ENCODE measurements at regions not wholly inside any gene's neighbourhood (a gene's known extent, or its start where the extent isn't known, plus 50 kb on each side); places are given as distances from the start of the nearest gene placed in this dataset.

DNA sequence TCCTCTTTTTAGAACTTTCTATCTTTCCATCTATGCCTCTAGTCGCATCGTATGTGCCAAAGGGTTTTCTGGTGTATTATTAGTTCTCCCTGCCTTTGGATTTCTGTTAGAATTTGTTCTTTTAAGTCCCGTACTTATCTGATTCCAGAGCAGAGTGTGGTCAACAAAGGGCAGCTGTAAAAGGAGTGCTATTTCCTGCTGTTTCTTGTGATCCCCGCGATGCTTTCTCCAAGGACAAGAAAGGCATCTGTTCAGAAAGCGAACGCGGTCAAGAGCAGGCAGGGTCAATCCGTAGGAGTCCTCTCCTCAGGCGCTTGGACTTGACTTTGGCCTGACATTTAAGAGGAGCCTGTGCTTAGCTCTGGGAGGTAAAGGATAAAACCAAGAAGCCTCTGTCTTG lies 1152.1 kb upstream of the AUTS2 start:
- DNase-seq = no peak

DNA sequence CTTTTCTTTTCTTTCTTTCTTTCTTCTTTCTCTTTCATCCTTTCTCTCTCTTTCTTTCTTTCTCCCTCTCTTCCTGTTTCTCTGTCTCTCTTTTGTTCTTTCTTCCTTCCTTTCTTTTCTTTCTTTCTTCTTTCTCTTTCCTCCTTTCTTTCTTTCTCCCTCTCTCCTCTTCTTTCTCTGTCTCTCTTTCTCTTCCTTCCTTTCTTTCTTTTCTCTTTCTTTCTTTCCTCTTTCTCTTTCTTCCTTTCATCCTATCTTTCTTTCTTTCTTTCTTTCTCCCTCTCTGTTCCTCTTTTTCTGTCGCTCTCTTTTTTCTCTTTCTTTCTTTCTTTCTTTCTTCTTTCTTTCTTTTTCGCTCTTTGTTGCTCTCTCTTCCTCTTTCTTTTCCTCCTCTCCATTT lies 1149.2 kb upstream of the AUTS2 start:
- DNase-seq = no peak

DNA sequence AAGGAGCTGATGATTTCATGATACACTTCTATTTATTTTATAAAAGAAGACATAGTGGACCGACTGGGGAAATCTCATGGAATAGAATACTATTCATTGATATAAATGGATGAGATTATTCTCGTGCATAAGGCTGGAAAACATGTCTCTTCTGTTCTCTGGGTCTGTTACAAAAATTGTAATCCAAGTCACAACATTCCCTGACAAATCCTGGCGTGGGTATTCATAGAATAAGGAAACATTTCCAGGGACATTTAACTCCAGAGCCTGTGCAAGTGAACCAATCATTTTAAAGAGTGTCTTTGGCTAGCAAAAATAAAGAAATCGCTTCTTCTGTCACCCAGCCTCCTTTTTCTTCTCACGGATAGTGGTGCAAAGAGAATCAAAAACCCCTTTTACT lies 1148.5 kb upstream of the AUTS2 start:
- DNase-seq = no peak

DNA sequence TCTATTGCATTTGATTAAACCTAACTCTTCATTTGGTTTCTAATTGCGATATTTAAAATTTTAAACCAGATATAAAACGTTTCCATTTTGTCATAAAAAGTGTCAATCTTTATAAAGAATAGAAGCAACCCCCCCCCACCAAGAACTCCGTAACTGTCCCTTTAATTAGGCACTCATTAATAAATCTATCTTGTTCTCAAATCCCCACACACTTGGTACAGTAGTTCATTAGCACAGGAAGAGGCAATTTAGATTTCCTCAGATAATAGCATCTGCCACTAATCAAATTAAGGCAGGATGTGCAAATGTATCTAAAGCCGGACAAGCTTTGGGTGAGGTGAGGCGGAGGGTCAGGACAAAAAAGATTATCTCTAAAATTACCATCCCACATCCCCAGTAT lies 1143.3 kb upstream of the AUTS2 start:
- DNase-seq = no peak

DNA sequence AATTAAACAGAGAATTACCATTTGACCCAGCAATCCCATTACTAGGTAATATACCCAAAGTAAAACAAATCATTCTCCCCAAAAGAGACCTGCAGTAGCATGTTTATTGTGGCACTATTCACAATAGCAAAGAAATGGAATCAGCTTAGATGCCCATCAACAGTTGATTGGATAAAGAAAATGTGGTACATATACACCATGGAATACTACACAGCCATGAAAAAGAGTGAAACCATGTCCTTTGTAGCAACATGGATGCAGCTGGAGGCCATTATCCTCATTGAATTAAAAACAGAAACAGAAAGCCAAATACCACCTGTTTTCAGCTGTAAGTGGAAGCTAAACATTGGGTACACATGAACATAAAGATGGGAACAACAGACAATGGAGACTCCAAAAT lies 1141.8 kb upstream of the AUTS2 start:
- DNase-seq = no peak

DNA sequence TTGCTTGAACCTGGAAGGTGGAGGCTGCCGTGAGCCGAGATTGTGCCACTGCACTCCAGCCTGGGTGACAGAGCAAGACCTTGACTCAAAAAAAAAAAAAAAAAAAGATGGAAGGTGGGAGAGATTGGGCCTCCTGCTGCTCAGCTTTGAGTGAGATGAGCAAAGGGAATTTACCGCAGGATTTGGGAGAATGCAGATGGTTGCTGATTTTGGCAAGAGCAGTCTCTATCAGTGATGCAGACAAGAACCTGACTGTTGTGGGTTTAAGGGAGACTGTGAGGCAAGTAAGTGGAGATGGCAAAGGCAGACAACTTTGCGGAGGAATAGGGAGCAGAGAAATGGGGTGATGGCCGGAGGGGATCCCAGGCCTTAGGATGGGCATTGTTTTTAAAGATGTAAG lies 1140.8 kb upstream of the AUTS2 start:
- no peak for DNase-seq

DNA sequence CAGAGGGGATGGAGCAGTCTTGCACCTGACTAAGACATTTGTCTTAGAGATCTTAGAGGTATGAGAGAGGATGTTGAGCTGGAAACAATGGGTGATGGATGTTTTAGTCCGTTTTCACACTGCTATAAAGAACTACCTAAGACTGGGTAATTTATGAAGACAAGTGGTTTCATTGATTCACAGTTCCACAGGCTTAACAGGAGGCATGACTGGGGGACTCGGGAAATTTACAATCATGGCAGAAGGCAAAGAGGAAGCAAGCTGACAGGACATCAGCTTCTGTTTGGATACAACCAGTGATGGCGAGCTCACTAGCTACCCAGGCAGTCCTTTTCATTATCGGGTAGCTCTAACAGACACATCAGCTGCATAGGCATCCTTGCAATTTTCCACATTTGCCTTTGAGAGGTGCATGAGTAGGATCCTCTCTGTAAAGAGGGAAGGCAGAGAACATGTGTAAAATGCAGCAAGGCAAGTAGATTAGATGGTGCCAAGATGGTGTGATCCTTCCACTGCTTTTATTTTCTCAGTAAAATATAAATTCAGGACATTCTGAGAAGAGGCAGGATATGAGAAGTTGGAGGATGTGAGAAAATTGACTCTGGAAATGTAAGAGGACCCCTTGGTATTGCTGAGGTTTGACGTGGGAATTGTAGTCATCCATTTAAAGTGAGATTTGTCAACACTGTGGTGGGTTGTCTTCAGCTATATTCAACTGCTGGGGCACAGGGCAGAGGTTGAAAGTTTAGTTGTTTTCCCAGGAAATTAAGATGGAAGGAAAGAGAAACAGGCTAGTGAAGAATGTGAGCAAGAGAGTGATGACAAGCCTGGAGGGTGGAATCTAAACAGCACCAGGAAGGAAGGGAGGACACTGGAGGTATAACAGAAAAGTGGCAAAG lies 1140.0 kb upstream of the AUTS2 start:
- DNase-seq = no peak

DNA sequence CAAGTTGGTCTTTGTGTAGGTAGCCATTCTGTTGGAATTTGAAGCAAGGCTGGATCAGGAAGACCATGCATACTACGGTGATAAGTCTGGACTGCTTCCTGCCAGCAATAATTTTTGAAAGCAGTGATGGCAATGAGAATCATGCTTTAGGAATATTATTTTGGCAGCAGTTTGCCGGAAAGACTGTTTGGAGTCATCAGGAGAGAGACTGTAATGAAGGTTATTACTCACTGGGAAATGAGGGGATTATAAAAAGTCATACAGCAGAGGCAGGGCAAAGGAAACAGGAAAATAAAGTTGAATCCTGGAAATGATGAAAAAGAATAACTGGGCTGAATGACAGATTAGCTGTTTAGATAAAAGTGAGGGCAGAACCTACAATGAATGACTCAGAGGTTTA lies 1136.8 kb upstream of the AUTS2 start:
- no peak for DNase-seq

DNA sequence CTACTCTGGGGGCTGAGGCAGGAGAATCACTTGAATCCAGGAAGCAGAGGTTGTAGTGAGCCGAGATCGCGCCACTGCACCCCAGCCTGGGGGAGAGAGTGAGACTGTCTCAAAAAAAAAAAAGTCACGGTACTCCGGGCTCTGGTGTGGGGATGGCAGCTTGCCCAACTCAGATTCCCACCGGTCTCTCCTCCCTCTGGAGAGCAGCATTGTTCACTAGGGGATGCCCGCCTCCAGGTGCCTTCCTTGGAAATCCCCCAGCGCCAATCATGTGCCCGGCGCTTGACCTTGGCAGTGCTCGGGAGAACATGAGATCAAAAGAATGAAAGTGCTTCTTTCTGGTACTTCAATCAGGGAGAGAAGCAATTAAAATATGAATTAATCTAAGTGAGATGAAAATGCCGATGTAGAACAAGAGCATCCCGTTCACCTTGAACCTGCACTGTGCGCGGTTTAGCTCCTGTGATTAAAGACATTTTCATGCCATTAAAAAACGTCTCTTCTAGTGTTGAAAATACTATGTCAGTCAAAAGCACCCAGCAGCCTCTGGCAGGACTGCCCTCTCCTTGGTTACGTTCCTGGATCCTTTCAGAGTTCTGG lies 1127.3 kb upstream of the AUTS2 start:
- DNase-seq = no peak

DNA sequence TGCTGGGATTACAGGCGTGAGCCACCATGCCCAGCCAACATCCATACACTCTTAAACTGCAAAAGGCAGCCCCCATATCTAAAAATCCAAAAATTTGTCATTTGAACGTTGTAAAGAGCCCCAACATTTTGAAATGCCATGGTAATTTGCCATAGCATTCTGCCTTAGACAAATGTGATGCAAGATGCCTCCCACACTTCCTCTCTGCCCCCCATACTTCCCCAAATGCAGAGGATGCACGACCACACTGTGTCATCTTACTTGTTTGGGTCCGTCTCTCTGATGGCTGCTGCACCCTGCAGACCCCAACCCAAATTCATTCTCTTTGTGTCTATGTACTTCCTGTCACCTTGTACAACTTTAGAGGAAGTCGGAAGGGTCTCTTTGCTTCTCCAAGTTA lies 1125.6 kb upstream of the AUTS2 start:
- no peak for DNase-seq

DNA sequence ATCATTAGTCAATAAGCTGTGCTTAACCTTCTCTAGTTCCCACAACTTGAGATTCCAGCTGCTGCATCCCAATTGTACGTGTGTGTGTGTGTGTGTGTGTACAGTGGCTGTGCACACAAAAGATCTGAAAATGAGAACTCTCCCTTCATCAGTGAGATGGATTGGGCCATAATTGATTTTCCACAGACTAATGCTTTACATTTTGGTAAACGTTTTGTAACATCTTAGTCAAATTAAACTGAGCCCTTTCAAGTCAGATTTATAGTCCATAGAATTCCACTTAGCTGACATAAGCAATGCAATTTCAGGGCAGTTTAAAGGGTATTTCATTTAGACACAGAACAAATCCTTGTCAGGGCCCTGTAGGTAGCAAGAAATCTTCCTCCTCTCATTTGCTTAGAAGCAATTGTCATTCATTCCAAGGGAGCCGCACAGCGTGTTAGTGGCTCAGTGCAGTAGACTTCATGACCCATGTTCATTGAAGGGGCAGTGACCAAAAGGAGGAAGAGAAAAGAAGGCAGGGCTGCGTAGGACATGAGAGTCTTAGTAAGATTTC lies 1123.5 kb upstream of the AUTS2 start:
- DNase-seq = no peak

DNA sequence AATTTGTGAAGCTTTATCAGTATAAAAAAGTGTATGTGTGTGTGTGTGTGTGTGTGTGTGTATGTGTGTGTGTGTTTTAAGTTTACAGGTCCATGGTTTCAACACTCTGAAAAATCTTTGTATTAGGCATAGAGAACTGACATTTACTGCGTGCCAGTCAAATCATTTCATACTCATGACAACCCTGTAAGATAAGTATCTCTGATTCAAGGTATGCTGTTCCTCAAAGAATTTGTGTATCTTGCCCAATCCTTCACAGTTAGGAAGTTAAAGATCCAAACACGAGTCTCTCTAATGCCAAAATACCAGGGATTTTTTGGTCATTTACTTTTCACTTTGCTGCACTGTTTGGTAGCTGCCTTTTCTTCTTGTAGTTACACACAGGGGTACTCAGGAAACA lies 1121.3 kb upstream of the AUTS2 start:
- DNase-seq = no peak

DNA sequence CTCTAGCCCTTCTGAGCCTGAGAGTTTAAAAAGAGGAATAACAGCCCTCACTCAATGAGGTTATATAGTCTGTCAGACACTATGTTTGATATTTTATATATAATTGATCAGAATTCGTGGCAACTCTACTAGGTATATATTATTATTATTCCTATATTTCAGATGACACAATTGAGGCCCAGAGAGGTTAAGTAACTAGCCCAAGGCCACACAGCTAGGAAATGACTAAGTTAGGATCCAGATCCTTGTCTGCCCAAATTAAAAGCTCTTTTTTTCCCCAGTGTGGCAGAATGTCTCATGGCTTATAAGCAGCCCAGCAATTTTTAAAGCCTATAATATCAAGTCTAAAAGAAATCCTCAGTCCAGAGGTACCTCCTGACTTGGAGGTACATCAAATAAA lies 1119.9 kb upstream of the AUTS2 start:
- no peak for DNase-seq

DNA sequence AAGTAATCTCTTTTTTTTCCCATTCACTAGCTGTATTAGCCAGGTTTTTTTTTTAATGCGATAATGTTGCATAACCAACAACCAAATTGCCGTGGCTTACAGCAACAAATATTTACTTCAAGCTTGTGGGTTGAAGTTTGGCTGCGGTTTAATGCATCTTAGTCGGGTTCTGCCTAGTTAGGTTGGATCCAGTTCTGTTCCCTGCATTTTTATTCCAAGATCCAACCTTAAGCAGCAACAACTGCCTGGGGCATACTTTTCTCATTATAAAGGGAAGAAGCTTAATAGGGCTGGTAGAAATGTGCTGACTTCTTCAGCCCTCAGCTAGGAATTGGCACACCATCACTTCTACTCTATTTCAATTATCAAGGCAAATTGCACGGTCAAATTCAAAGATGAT lies 1115.5 kb upstream of the AUTS2 start:
- DNase-seq = no peak

DNA sequence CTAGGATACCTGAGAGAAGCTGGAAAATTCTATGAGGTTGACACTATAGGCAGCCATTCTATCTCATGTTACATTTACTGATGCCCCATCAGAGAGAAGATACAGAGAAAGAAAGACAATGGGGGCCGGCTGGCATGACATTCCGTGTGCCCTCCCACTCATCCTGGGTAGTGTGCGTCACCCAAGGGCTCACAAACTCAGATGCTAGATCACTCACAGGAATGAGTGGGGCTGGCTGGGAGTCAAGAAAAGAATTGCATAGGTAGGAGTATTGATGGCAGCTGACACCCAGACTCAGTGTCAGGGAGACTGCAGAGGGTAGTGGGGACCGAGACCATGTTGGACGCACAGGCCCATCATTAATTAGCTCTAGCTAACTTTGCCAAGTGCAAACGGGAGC lies 1113.5 kb upstream of the AUTS2 start:
- DNase-seq = no peak

DNA sequence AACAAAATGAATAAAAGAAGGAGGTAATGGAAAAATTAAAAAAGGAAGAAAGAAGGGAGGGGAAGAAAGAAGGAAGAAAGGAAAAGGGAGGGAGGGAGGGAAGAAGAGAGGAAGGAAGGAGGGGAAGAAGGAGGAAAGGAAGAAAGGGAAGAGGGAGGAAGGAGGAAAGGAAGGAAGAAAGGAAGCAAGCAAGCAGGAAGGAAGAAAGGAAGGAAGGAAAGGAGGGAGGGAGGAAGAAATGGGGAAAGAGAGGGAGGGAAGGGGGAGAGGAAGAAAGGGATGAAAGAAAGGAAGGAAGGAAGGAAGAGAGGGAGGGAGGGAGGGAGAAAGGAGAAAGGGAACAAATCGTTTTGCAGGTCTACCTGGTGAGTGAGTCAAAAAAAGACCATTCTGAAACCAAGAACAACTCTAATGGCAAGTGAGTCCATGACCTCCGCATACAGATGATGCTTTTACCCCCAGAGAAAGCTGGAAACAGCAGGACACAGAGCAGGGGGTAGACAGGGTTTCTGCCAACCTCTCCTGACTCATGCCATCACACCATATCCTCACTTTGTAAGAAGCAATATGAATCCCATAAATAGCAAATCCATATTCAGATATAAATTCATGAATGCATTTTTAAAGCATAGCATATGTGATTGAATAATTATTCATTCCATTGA lies 1112.9 kb upstream of the AUTS2 start:
- DNase-seq = no peak

DNA sequence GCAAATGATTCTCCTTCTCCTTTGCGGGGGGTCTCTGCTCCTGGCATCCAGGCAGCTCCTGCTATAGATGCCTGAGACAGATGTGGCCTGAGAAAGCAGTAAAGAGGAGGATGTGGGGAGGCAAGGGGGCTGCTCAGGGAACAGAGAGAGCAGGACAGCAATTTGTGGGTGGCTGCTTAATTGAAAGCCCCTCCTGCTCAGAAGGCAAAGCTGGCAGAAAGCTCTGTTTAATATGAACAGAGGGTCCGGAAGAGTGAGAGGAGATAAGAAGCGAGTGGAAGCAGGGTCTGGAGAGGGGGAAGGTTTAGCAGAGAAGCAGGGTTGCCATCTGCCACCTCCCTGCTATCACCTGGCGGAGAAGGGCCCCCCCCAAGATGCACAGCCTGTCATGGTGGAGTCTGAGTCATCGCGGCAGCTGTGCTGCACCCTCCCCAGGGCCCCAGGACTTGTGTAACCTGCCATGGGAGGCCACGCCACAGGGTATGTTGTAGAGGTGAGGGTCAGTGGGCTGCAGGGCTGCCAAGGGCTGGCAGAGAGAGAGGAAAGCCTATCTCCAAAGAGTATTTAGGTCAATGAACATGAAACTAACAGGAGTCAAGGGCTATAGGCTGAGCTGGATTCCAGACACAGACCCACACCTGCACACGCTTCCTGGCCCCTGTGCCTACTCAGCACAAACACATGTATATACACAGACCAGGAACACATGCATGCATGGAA lies 1109.8 kb upstream of the AUTS2 start:
- no peak for DNase-seq

DNA sequence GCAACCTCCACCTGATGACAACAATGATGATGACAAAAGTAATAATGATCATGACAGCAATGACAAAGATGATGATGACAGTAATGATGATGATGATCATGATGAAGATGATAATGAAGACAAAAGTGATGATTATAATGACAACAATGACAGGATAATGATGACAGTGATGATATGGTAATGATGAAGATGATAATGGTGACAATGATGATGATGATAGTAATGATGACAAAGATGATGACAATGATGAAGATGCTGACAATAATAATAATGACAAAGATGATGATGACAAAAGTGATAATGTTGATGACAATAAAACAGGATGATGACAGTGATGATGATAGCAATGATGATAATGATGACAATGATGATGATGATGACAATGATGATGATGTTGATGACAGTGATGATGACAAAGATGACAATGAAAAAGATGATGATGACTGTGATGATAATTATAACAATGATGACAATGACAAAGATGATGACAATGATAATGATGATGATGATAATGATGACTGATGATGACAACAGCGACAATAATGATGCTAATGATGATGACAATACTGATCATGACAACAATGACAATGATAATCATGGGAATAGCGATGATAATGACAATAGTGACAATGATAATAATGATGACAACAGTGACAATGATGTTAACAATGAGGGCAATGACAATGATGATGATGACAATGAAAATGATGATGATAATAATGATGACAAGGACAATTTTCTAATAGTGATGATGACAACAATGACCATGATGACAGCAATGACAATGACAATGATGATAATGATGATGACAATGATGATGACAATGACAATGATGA lies 1106.5 kb upstream of the AUTS2 start:
- no peak for DNase-seq

DNA sequence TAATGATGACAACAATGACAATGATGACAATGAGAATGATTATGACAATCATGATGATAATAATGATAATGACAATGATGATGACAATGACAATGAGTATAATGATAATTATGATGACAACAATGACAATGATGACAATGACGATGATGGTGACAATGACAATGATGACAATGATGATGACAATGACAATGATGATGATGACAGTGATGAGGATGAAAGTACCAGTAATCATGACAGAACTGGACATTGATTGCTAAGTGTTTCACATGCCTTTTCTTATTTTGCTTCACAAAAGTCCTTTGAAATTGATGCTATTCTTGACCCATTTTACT lies 1106.0 kb upstream of the AUTS2 start:
- DNase-seq = no peak

DNA sequence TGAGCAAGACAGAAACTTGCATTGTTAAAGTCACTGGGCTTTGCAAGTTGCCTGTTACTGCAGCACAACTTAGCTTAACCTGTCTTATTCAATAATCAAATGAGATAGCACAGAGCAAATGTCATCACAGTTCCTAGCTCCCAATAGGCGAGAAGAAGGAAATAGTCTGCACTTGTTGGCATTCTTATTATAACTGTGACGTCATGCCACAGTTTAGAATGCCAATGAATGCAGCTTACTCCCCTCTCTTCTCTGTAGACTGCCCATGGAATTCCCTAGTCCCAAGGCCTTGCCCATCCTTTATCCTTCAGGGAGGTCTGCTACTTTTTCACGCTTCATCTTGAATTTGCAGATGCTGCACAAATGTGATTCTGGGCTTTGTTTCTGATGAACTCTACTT lies 1094.9 kb upstream of the AUTS2 start:
- DNase-seq = no peak

DNA sequence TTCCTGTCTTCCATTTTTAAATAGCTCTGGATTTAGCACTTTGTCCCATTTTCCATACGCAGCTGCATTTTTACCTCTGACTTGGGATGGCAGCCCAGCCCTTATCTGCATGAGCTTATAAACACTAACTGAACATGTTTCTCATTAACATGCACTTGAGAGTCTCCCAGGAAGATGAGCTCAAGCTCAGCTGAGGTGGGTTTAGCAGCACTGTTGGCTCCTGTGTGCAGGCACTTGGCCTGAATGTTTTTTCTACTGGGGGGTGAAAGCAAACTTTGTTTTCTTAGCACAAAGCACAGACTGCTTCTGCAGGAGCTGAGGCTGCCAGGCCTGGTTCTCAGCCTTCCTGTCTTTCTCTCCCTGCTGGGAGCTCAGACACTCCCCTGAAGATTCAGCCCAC lies 1093.6 kb upstream of the AUTS2 start:
- no peak for DNase-seq

DNA sequence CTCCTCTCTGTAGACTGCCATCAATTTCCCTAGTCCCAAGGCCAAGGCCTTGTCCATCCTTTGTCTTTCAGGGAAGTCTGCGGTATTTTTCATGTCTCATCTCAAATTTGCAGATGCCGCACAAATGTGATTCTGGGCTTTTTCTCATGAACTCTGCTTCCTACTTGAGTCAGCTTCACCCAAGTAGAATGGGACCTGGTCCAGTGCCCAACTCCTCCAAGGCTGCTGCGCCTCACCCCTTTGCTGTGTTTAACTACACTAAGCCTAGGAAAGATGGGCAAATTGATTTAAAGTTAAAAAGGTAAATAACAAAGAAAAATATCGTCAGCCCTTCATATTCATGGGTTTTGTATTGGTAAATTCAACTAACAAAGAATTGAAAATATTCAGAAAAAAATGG lies 1092.6 kb upstream of the AUTS2 start:
- no peak for DNase-seq

DNA sequence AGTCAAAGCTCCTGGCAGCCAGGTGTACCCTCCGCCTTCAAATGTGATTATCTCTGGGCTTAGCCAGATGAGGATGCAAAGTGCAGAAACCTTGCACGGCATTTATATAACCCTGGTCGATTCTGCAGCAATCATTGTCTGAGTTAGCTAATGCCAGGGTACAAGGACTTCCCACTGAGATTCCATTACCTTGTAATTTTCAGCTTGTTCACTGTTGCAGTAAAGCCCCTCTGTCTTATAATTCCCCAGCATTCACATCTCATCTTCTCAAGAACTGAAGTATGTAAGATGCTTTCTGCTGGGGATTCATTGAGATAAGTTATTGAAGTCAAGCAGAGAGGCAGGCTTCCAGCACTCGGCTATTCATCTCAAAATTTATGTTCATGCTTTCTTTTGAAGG lies 1090.6 kb upstream of the AUTS2 start:
- DNase-seq = no peak
